Hepatocyte (in vitro differentiated cells): ENCODE measurements at regions not wholly inside any gene's neighbourhood (a gene's known extent, or its start where the extent isn't known, plus 50 kb on each side); places are given as distances from the start of the nearest gene placed in this dataset.

Experiments used
- CTCF ChIP-seq: fragments of 200-600 bp; sonication (generic); IDR thresholded peaks from 2 replicates; pipeline ENCODE4 v1.5.1; 2016; ENCODE audit warnings: antibody characterized with exemption, mild to moderate bottlenecking; ENCODE audit not compliant: poor library complexity
- EZH2 ChIP-seq: fragments of 200-600 bp; sonication (generic); IDR thresholded peaks from 2 replicates; pipeline ENCODE4 v1.6.1; 2016; ENCODE audit warnings: antibody characterized with exemption, mild to moderate bottlenecking, borderline replicate concordance
- EZH2phosphoT487 ChIP-seq: fragments of 200-600 bp; sonication (generic); IDR thresholded peaks from one replicate; pipeline ENCODE4 v1.6.1; 2018; ENCODE audit warnings: antibody characterized with exemption, mild to moderate bottlenecking, low read depth, moderate library complexity; ENCODE audit not compliant: unreplicated experiment, severe bottlenecking

- TF ChIP-seq CTCF (no peak), EZH2phosphoT487 (no peak), EZH2 (no peak)
These were observed 381.6 kb upstream of the NAALADL2 start for GRCh38 chr3:174477491-174477890.
